AG04450 (cell line): ENCODE measurements at regions not wholly inside any gene's neighbourhood (a gene's known extent, or its start where the extent isn't known, plus 50 kb on each side); places are given as distances from the start of the nearest gene placed in this dataset.
A peak's percentile ranks its signal among the peaks of the same experiment; 100 is the strongest.

ENCODE experiments used
- CTCF ChIA-PET: fragments of 300-600, 350-600 bp; formaldehyde crosslinking; extraction: SDS; loops from one replicate; lab custom pipeline; 2022; ENCODE audit warnings: antibody characterized with exemption, inconsistent platforms; lab: Charles Lee
- POLR2A ChIA-PET: fragments of 350-600 bp; formaldehyde crosslinking; extraction: SDS; loops from one replicate; lab custom pipeline; 2021; ENCODE audit warnings: antibody characterized with exemption, inconsistent platforms; lab: Yijun Ruan, JAX
- DNase-seq: peaks from one replicate; pipeline ENCODE4 v3.0.0-alpha.2; 2011; ENCODE audit warnings: low read depth, low spot score
- H3K27ac ChIP-seq: one replicate; pipeline ENCODE4 v1.5.1; 2012; ENCODE audit warnings: low read depth, low read length, control low read depth
- H3K27me3 ChIP-seq: one replicate; pipeline ENCODE4 v1.6.0; 2012; ENCODE audit warnings: low read length; ENCODE audit not compliant: control insufficient read depth, insufficient read depth
- H3K4me3 ChIP-seq: 2 replicates; pipeline ENCODE4 v1.5.1; 2011; ENCODE audit warnings: mild to moderate bottlenecking, low read depth, low read length, control low read depth
- H3K9me3 ChIP-seq: 2 replicates; pipeline ENCODE4 v1.5.1; 2012; ENCODE audit warnings: low read length; ENCODE audit not compliant: control insufficient read depth, insufficient read depth
- CTCF ChIP-seq: IDR thresholded peaks from 2 replicates; pipeline ENCODE4 v1.5.1; 2011; ENCODE audit warnings: low read depth, low read length, control low read depth, inconsistent platforms

GRCh38 chr17:34703533-34703932 lies 124.2 kb downstream of the TMEM132E start:
- H3K9me3 ChIP-seq = no peaks in the 10 kb centered on the region
- CTCF ChIA-PET = no interaction called here
- no peak overlapping the region for H3K4me3 ChIP-seq
- POLR2A ChIA-PET = no interaction called here
- no peak for TF ChIP-seq CTCF
- H3K27ac ChIP-seq = no peak overlapping the region
- H3K27me3 ChIP-seq = no peaks in the 10 kb centered on the region
- DNase-seq = peak; percentile 6

GRCh38 chr17:34699181-34699580 lies 119.8 kb downstream of the TMEM132E start:
- CTCF ChIA-PET = no interaction called here

GRCh38 chr17:34692920-34693319 lies 113.5 kb downstream of the TMEM132E start:
- POLR2A ChIA-PET = no interaction called here

More at GRCh38 chr17:34699181-34699580, 119.8 kb downstream of the TMEM132E start:
- no peak for DNase-seq
- POLR2A ChIA-PET = no interaction called here
- Histone ChIP-seq H3K27me3 (no peaks in the 10 kb centered on the region), H3K27ac (no peak overlapping the region), H3K9me3 (no peaks in the 10 kb centered on the region), H3K4me3 (no peak overlapping the region)
- TF ChIP-seq CTCF = no peak

More at GRCh38 chr17:34692920-34693319, 113.5 kb downstream of the TMEM132E start:
- Histone ChIP-seq H3K27me3 (no peaks in the 10 kb centered on the region), H3K9me3 (no peaks in the 10 kb centered on the region), H3K27ac (no peak overlapping the region), H3K4me3 (no peak overlapping the region)
- CTCF ChIA-PET = no interaction called here
- no peak for TF ChIP-seq CTCF
- DNase-seq = no peak
